PFSK-1 (cell line): ENCODE measurements at regions not wholly inside any gene's neighbourhood (a gene's known extent, or its start where the extent isn't known, plus 50 kb on each side); places are given as distances from the start of the nearest gene placed in this dataset.
A peak's percentile ranks its signal among the peaks of the same experiment; 100 is the strongest.

Experiments
- FOXP2 ChIP-seq: optimal IDR thresholded peaks from 2 replicates; pipeline ENCODE3; 2011; ENCODE audit warnings: borderline replicate concordance, control low read depth, inconsistent platforms; ENCODE audit not compliant: insufficient read depth; ENCODE audit errors: extremely low read length, extremely low read depth
- POLR2AphosphoS5 ChIP-seq: IDR thresholded peaks from 2 replicates; pipeline ENCODE4 v1.6.1; 2012; ENCODE audit warnings: low read depth, mild to moderate bottlenecking, control low read depth, low read length, moderate library complexity
- REST ChIP-seq, 2 experiments: IDR thresholded peaks; 2 replicates each; pipeline versions ENCODE4 v1.6.1 to v1.8.0; 2011 to 2012; ENCODE audit warnings: low read depth in 2 of 2, low read length in 2 of 2, control low read depth in 1 of 2, inconsistent platforms in 1 of 2, mild to moderate bottlenecking in 1 of 2, moderate library complexity in 1 of 2; ENCODE audit not compliant: insufficient read depth in 1 of 2
- SIN3A ChIP-seq: IDR thresholded peaks from 2 replicates; pipeline ENCODE4 v1.6.1; 2012; ENCODE audit warnings: mild to moderate bottlenecking, low read length, moderate library complexity, borderline replicate concordance; ENCODE audit not compliant: insufficient read depth
- TAF1 ChIP-seq: IDR thresholded peaks from 2 replicates; pipeline ENCODE4 v1.6.1; 2012; ENCODE audit warnings: low read length, control low read depth, borderline replicate concordance; ENCODE audit not compliant: insufficient read depth

DNA sequence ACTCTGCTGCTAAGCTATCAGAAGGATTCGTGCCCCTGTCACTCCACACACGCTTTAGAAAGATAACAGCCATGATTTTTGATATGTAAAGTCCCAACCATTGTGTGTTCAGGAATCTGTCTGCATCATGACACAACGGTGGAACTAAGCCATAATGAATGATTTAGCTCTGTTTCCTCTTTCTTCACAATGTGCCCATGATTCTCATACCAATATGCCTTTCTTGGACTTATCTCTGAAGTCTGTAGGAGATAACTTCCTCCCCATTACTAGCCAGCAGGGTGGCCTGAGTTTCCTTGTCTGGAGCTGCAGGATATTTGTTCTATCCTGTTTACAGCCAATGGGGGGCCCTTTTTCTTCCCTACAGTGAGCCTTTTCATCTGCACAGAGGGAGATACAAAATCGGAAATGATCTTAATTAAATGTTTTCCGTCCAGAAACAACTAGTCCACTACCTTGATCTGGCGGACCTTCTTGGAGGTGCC, 511.7 kb downstream of the USP25 start:
- no peak for TF ChIP-seq POLR2AphosphoS5
- no peak for TF ChIP-seq REST (IDR thresholded peaks at IDR 0.05; ENCODE audit: insufficient read depth in 1 of 2, low read depth in 2 of 2, low read length in 2 of 2)
- no peak for TF ChIP-seq SIN3A
- TF ChIP-seq TAF1, result no peak
- peak; percentile 43 for TF ChIP-seq FOXP2
